CD4-positive, alpha-beta memory T cell (primary cell): ENCODE measurements at regions not wholly inside any gene's neighbourhood (a gene's known extent, or its start where the extent isn't known, plus 50 kb on each side); places are given as distances from the start of the nearest gene placed in this dataset.

ENCODE experiments used
- CTCF ChIA-PET: fragments of 350-600 bp; sonication (Branson Sonifier 250); formaldehyde crosslinking; loops from one replicate; lab custom pipeline; 2021; ENCODE audit warnings: inconsistent platforms; ENCODE audit not compliant: partially characterized antibody; lab: Charles Lee
- POLR2A ChIA-PET: fragments of 350-600 bp; sonication (Branson Sonifier 250); formaldehyde crosslinking; loops from one replicate; lab custom pipeline; 2021; ENCODE audit not compliant: partially characterized antibody; lab: Charles Lee
- DNase-seq, 5 donors: peaks; one replicate each; pipeline versions ENCODE4 v3.0.0 to v3.0.0-alpha.2; 2020 to 2022; ENCODE audit warnings: mixed read lengths in 1 of 5
- H3K27ac ChIP-seq: one replicate; pipeline ENCODE4 v1.7.0; 2013; ENCODE audit warnings: low read depth, low read length
- H3K27me3 ChIP-seq: 2 replicates; pipeline ENCODE4 v1.7.0; 2013; ENCODE audit warnings: mild to moderate bottlenecking, low read length, moderate library complexity; ENCODE audit not compliant: insufficient read depth
- H3K36me3 ChIP-seq: 2 replicates; pipeline ENCODE4 v1.7.0; 2013; ENCODE audit warnings: mild to moderate bottlenecking, low read length, moderate library complexity; ENCODE audit not compliant: insufficient read depth
- H3K4me1 ChIP-seq: 2 replicates; pipeline ENCODE4 v1.7.0; 2013; ENCODE audit warnings: mild to moderate bottlenecking, low read length, moderate library complexity; ENCODE audit not compliant: insufficient read depth
- H3K4me3 ChIP-seq, 2 donors: one replicate each; pipeline ENCODE4 v1.7.0; 2013; ENCODE audit warnings: low read length in 2 of 2, mild to moderate bottlenecking in 1 of 2
- H3K9me3 ChIP-seq, 2 donors: one replicate each; pipeline ENCODE4 v1.7.0; 2013; ENCODE audit warnings: low read length in 2 of 2, control low read depth in 1 of 2; ENCODE audit not compliant: control insufficient read depth in 1 of 2
- H3K27ac Mint-ChIP-seq, 7 donors: one replicate each; pipeline ENCODE4 v1.8.0; 2020 to 2021; ENCODE audit warnings: mixed read lengths in 7 of 7, mild to moderate bottlenecking in 6 of 7, inconsistent platforms in 3 of 7, moderate library complexity in 3 of 7
- H3K27me3 Mint-ChIP-seq, 2 donors: one replicate each; pipeline ENCODE4 v1.8.0; 2020 to 2021; ENCODE audit warnings: mixed read lengths in 2 of 2
- H3K36me3 Mint-ChIP-seq, 2 donors: one replicate each; pipeline ENCODE4 v1.8.0; 2020 to 2021; ENCODE audit warnings: mixed read lengths in 2 of 2, inconsistent platforms in 1 of 2, mild to moderate bottlenecking in 1 of 2
- H3K4me1 Mint-ChIP-seq, 4 donors: one replicate each; pipeline ENCODE4 v1.8.0; 2020 to 2021; ENCODE audit warnings: mixed read lengths in 4 of 4, mild to moderate bottlenecking in 1 of 4
- H3K4me3 Mint-ChIP-seq, 8 donors: one replicate each; pipeline ENCODE4 v1.8.0; 2020 to 2021; ENCODE audit warnings: mixed read lengths in 8 of 8, mild to moderate bottlenecking in 7 of 8, moderate library complexity in 6 of 8, inconsistent platforms in 3 of 8
- H3K9me3 Mint-ChIP-seq, 8 donors: one replicate each; pipeline ENCODE4 v1.8.0; 2020 to 2021; ENCODE audit warnings: mixed read lengths in 8 of 8, mild to moderate bottlenecking in 5 of 8, inconsistent platforms in 3 of 8, moderate library complexity in 1 of 8
- intact Hi-C: fragments of 100-400 bp; cut with micrococcal nuclease; formaldehyde crosslinking; loops from one replicate; pipeline ENCODE4 v1.15.1; 2023

DNA sequence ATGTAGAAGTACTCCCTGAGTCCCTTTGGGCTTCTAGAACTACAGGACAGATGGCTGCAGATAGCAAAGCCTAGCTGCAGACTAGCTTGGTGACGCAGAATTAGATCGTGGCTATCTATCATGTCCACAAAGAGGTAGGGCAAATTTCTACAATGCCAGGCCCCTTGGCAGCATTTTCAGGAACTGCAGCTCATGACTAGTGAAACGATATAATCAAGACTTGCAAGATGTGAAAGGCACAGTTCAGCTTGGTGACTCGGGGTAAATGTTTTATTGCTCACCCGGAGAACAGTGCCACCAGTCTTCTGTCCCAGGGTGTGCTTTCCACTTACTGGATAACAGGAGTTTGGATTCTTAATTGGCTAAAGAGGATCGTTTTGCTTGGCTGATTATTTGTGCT, 108.7 kb upstream of the LY86 start:
- intact Hi-C loops = no loop called here
- CTCF ChIA-PET = no interaction called here
- peaks cover 0 to 6% (median 0%) of the 10 kb centered on the region in 8 donors for H3K9me3 Mint-ChIP-seq

DNA sequence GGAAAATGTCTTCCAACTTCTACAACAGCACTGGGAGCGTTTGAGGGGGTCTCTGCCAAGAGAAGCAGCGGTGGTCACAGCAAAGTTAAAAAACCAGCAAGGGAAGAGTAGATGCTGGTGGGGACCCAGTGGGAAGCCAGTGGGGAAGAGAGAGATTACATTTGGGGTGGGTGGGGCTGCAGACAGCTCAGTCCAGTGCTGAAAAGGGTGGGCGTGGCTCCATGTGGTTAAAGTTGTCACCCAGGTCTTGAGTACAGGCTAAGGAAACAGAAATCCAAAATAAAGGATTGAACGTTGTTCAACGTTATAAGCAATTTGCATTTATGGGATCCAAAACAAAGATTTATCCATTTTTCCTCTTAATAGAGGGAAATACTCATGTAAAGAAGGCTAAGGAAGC, 106.3 kb upstream of the LY86 start:
- Mint-ChIP-seq H3K27me3 (peaks cover 7 to 14% of the 10 kb centered on the region in 2 donors), H3K36me3 (no peaks in the 10 kb centered on the region), H3K4me3 (no peak overlapping the region), H3K27ac (no peak overlapping the region), H3K9me3 (peaks cover 0 to 4% (median 0%) of the 10 kb centered on the region in 8 donors), H3K4me1 (no peaks in the 10 kb centered on the region)
- intact Hi-C loops = no loop called here
- Histone ChIP-seq H3K9me3 (no peaks in the 10 kb centered on the region), H3K27me3 (no peaks in the 10 kb centered on the region), H3K4me3 (no peak overlapping the region), H3K27ac (no peak overlapping the region), H3K36me3 (no peaks in the 10 kb centered on the region), H3K4me1 (no peaks in the 10 kb centered on the region)
- ChIA-PET CTCF (no interaction called here), POLR2A (no interaction called here)
- DNase-seq = no peak

More for the DNA sequence above, 108.7 kb upstream of the LY86 start:
- POLR2A ChIA-PET = no interaction called here
- DNase-seq = no peak
- Mint-ChIP-seq H3K27me3 (peaks cover 7 to 22% of the 10 kb centered on the region in 2 donors), H3K27ac (no peak overlapping the region), H3K4me1 (no peaks in the 10 kb centered on the region), H3K36me3 (no peaks in the 10 kb centered on the region), H3K4me3 (no peak overlapping the region)
- Histone ChIP-seq H3K36me3 (no peaks in the 10 kb centered on the region), H3K27ac (no peak overlapping the region), H3K4me1 (no peaks in the 10 kb centered on the region), H3K27me3 (no peaks in the 10 kb centered on the region), H3K4me3 (no peak overlapping the region), H3K9me3 (no peaks in the 10 kb centered on the region)

DNA sequence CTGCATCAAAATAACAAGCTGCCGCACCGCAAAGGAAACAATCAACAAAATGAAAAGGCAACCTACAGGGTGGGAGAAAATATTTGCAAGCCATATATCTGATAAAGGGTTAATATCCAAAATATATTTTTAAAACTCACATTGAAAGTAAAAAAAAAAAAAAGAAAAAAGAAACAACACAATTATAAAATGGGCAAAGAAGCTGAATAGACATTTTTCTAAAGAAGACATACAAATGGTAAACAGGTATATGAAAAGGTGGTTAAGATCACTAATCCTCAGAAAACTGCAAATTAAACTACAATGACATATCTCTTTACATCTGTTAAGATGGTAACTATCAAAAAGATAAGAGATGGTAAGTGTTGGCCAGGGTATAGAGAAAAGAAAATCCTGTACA, 105.4 kb upstream of the LY86 start:
- POLR2A ChIA-PET = no interaction called here
- CTCF ChIA-PET = no interaction called here

DNA sequence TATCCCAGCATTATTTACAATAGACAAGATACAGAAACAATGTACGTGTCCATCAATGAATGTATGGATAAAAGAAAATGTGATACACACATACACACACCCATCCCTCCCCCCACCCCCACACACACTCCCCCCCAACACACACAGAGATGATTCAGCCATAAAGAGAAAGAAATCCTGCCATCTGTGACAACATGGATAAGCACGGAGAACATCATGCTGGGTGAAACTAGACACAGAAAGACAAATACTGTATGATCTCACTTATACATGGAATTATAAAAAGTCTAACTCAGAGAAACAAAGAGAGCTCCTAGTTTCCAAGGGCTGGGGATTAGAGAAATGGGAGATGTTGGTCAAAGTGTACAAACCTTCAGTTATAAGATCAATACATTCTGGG, 104.8 kb upstream of the LY86 start:
- intact Hi-C loops = no loop called here
- Histone ChIP-seq H3K36me3 (no peaks in the 10 kb centered on the region), H3K4me3 (no peak overlapping the region), H3K4me1 (no peaks in the 10 kb centered on the region), H3K27me3 (no peaks in the 10 kb centered on the region), H3K9me3 (no peaks in the 10 kb centered on the region), H3K27ac (no peak overlapping the region)
- DNase-seq = no peak
- H3K9me3 Mint-ChIP-seq = peaks cover 0 to 6% (median 0%) of the 10 kb centered on the region in 8 donors
- H3K4me3 Mint-ChIP-seq = no peak overlapping the region
- H3K27me3 Mint-ChIP-seq = peaks cover 7 to 13% of the 10 kb centered on the region in 2 donors
- no peaks in the 10 kb centered on the region for H3K4me1 Mint-ChIP-seq
- no peaks in the 10 kb centered on the region for H3K36me3 Mint-ChIP-seq
- no peak overlapping the region for H3K27ac Mint-ChIP-seq
- POLR2A ChIA-PET = no interaction called here
- CTCF ChIA-PET = no interaction called here

More for the DNA sequence above, 105.4 kb upstream of the LY86 start:
- Mint-ChIP-seq H3K9me3 (peaks cover 0 to 4% (median 0%) of the 10 kb centered on the region in 8 donors), H3K27me3 (peaks cover 7 to 14% of the 10 kb centered on the region in 2 donors), H3K4me1 (no peaks in the 10 kb centered on the region), H3K36me3 (no peaks in the 10 kb centered on the region), H3K4me3 (no peak overlapping the region), H3K27ac (no peak overlapping the region)
- Histone ChIP-seq H3K4me1 (no peaks in the 10 kb centered on the region), H3K9me3 (no peaks in the 10 kb centered on the region), H3K36me3 (no peaks in the 10 kb centered on the region), H3K4me3 (no peak overlapping the region), H3K27me3 (no peaks in the 10 kb centered on the region), H3K27ac (no peak overlapping the region)
- intact Hi-C loops = no loop called here
- DNase-seq = no peak

DNA sequence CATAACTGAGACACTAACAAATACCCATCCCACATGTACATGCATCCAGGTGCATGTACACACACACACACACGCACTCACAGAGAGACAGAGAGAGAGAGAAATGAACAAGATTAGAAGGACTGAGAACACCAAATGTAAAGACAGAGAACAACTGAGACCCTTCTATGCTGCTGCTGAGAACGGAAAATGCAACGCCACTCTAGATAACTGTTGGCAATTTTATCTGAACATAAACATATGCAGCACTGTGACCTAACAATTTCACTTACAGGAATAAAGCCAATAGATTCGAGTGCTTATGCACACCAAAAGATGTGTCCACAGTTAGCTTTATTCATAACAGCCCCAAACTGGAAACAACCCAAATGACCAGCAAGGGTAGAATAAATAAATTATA, 103.8 kb upstream of the LY86 start:
- H3K4me1 ChIP-seq = no peaks in the 10 kb centered on the region
- H3K36me3 ChIP-seq = no peaks in the 10 kb centered on the region
- intact Hi-C loops = no loop called here
- H3K9me3 ChIP-seq = no peaks in the 10 kb centered on the region
- H3K27ac ChIP-seq = no peak overlapping the region
- H3K9me3 Mint-ChIP-seq = peaks cover 0 to 4% (median 0%) of the 10 kb centered on the region in 8 donors
- peaks cover 4 to 8% of the 10 kb centered on the region in 2 donors for H3K27me3 Mint-ChIP-seq
- no peaks in the 10 kb centered on the region for H3K27me3 ChIP-seq
- POLR2A ChIA-PET = no interaction called here
- DNase-seq = no peak
- no peaks in the 10 kb centered on the region for H3K4me1 Mint-ChIP-seq
- no peak overlapping the region for H3K4me3 Mint-ChIP-seq
- no peak overlapping the region for H3K4me3 ChIP-seq
- CTCF ChIA-PET = no interaction called here
- H3K27ac Mint-ChIP-seq = no peak overlapping the region
- H3K36me3 Mint-ChIP-seq = no peaks in the 10 kb centered on the region

DNA sequence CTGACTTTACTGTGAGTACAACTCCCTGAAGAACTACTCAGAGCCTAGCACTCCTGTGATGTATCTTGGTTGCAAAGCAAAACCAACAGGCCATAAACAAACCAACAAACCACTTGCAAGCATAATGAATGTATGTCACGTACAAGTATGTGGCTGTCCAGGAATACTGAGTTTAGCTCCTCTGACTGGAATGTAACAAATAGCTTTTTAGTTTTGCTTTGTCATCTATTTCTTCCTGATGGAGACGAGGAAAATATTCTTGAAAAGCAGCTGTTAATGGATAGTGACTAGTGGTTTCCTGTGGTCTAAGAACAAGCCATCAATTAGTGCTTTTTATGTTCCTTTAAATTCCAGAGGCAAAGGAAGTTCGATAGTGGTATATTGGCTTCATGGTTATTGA, 101.9 kb upstream of the LY86 start:
- Mint-ChIP-seq H3K27me3 (peaks cover 4% of the 10 kb centered on the region in 2 donors), H3K9me3 (peaks cover 0 to 4% (median 0%) of the 10 kb centered on the region in 8 donors), H3K4me3 (no peak overlapping the region), H3K27ac (no peak overlapping the region), H3K4me1 (no peaks in the 10 kb centered on the region), H3K36me3 (no peaks in the 10 kb centered on the region)
- H3K36me3 ChIP-seq = no peaks in the 10 kb centered on the region
- ChIA-PET POLR2A (no interaction called here), CTCF (no interaction called here)
- H3K27ac ChIP-seq = no peak overlapping the region
- H3K4me3 ChIP-seq = no peak overlapping the region
- DNase-seq = no peak
- H3K9me3 ChIP-seq = no peaks in the 10 kb centered on the region
- no peaks in the 10 kb centered on the region for H3K27me3 ChIP-seq
- intact Hi-C loops = no loop called here
- no peaks in the 10 kb centered on the region for H3K4me1 ChIP-seq

DNA sequence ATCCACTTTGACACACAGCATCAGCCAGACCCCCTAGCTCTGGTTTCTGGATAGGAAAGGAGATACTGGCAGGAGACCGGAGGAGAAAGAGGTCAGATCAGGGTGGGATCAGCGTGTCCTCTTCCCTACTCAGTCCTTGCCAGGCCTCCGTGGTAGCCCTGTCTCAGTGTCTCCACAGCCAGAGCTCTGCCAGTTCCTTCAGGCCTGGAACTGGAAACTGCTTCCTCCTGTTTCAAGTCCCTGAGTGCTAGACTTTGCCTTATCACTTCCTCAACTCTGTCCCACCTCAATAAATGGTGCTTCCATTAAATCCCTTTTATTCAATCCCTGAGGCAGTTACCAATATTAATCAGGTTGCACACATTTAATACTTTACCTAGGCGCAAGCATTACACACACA, 96.8 kb upstream of the LY86 start:
- Histone ChIP-seq H3K4me1 (no peaks in the 10 kb centered on the region), H3K27ac (no peak overlapping the region), H3K36me3 (no peaks in the 10 kb centered on the region), H3K27me3 (no peaks in the 10 kb centered on the region), H3K4me3 (no peak overlapping the region), H3K9me3 (no peaks in the 10 kb centered on the region)
- Mint-ChIP-seq H3K4me1 (peaks cover 0 to 5% (median 1%) of the 10 kb centered on the region in 4 donors), H3K36me3 (no peaks in the 10 kb centered on the region), H3K27me3 (peaks cover 2 to 4% of the 10 kb centered on the region in 2 donors), H3K9me3 (peaks cover 0 to 2% (median 0%) of the 10 kb centered on the region in 8 donors), H3K27ac (no peak overlapping the region), H3K4me3 (no peak overlapping the region)
- no peak for DNase-seq
- intact Hi-C loops = no loop called here
- ChIA-PET CTCF (no interaction called here), POLR2A (no interaction called here)

DNA sequence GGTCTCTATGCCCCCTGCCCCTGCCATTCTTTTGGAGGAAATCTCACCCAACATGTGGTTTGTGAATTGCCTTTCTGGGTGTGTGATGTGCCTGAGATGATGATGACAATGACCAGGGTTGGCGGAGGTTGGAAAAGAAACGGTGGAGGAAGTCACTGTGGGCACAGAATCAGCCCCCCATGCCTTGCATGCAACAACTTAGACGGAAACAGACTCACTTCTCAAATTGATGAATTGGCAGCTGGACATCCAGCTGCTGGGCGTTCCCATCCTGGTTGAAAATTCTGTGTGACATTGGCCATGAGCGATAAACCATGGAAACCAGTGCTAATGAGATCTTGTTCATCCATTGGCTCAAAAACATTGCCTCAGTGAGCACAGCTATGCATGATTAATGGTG, 95.8 kb upstream of the LY86 start:
- ChIA-PET POLR2A (no interaction called here), CTCF (no interaction called here)
- Histone ChIP-seq H3K36me3 (no peaks in the 10 kb centered on the region), H3K4me1 (no peaks in the 10 kb centered on the region), H3K27me3 (no peaks in the 10 kb centered on the region), H3K27ac (no peak overlapping the region), H3K9me3 (no peaks in the 10 kb centered on the region), H3K4me3 (no peak overlapping the region)
- peaks cover 2 to 4% of the 10 kb centered on the region in 2 donors for H3K27me3 Mint-ChIP-seq
- no peak for DNase-seq
- intact Hi-C loops = no loop called here
- H3K4me1 Mint-ChIP-seq = peaks cover 0 to 5% (median 1%) of the 10 kb centered on the region in 4 donors
- peaks cover 0 to 2% (median 0%) of the 10 kb centered on the region in 8 donors for H3K9me3 Mint-ChIP-seq
- H3K4me3 Mint-ChIP-seq = no peak overlapping the region
- no peaks in the 10 kb centered on the region for H3K36me3 Mint-ChIP-seq
- H3K27ac Mint-ChIP-seq = no peak overlapping the region
